SK-N-SH (cell line): ENCODE measurements at regions not wholly inside any gene's neighbourhood (a gene's known extent, or its start where the extent isn't known, plus 50 kb on each side); places are given as distances from the start of the nearest gene placed in this dataset.
"Not testable (repeated sequence)": the region's sequence is repeated elsewhere in the genome, so short reads cannot be mapped to it uniquely, and the experiment has no call there.

ENCODE experiments used
- CTCF ChIA-PET: fragments of 300-600, 350-600 bp; formaldehyde crosslinking; extraction: SDS; loops from one replicate; lab custom pipeline; 2021; lab: Yijun Ruan, JAX
- POLR2A ChIA-PET: fragments of 350-600 bp; sonication (Branson Sonifier 250); formaldehyde crosslinking; extraction: SDS; loops from one replicate; lab custom pipeline; 2020; ENCODE audit warnings: antibody characterized with exemption, inconsistent platforms; lab: Yijun Ruan, JAX
- DNase-seq: peaks from one replicate; pipeline ENCODE4 v3.0.0; 2012
- H2AFZ ChIP-seq: fragments of 200-600 bp; sonication (generic); 2 replicates; pipeline ENCODE4 v1.8.1; 2016; ENCODE audit warnings: antibody characterized with exemption, mild to moderate bottlenecking, low read depth
- H3F3A ChIP-seq: fragments of 200-600 bp; sonication (generic); replicated peaks from 2 replicates; pipeline ENCODE3; 2016; ENCODE audit warnings: antibody characterized with exemption, mild to moderate bottlenecking; ENCODE audit not compliant: insufficient read depth
- H3K27ac ChIP-seq, 2 experiments: fragments of 200-500 bp in 1 of 2; fragments of 200-600 bp in 1 of 2; sonication (Bioruptor generic) in 1 of 2; sonication (generic), shearing (Covaris generic) in 1 of 2; 2 replicates each; pipeline versions ENCODE4 v1.5.1 to v1.6.1; 2014 to 2016; ENCODE audit warnings: low read depth in 2 of 2, inconsistent platforms in 1 of 2, low read length in 1 of 2, mild to moderate bottlenecking in 1 of 2, mixed read lengths in 1 of 2
- H3K27me3 ChIP-seq: fragments of 200-600 bp; sonication (generic), shearing (Covaris generic); 2 replicates; pipeline ENCODE4 v1.6.1; 2016; ENCODE audit warnings: mixed run types; ENCODE audit not compliant: insufficient read depth
- H3K36me3 ChIP-seq, 2 experiments: fragments of 200-500 bp in 1 of 2; fragments of 200-600 bp in 1 of 2; sonication (Bioruptor generic) in 1 of 2; sonication (generic) in 1 of 2; replicated peaks in 1 of 2; 2 replicates each; pipeline versions ENCODE3 to v1.5.1; 2014 to 2016; ENCODE audit warnings: low read length in 1 of 2, mild to moderate bottlenecking in 1 of 2; ENCODE audit not compliant: insufficient read depth in 2 of 2, control insufficient read depth in 1 of 2
- H3K4me1 ChIP-seq, 2 experiments: fragments of 200-500 bp in 1 of 2; fragments of 200-600 bp in 1 of 2; sonication (Bioruptor generic) in 1 of 2; sonication (generic), shearing (Covaris generic) in 1 of 2; 2 replicates each; pipeline versions ENCODE4 v1.5.1 to v1.6.1; 2014 to 2016; ENCODE audit warnings: low read depth in 1 of 2, low read length in 1 of 2, mixed run types in 1 of 2; ENCODE audit not compliant: insufficient read depth in 2 of 2, control insufficient read depth in 1 of 2
- H3K4me2 ChIP-seq: fragments of 200-600 bp; sonication (generic), shearing (Covaris generic); 2 replicates; pipeline ENCODE4 v1.6.1; 2017; ENCODE audit warnings: mixed run types
- H3K4me3 ChIP-seq, 2 experiments: fragments of 200-500 bp in 1 of 2; fragments of 200-600 bp in 1 of 2; sonication (Bioruptor generic) in 1 of 2; sonication (generic), shearing (Covaris generic) in 1 of 2; 2 replicates each; pipeline versions ENCODE4 v1.5.1 to v1.8.1; 2014 to 2016; ENCODE audit warnings: low read depth in 2 of 2, inconsistent platforms in 1 of 2, low read length in 1 of 2, mild to moderate bottlenecking in 1 of 2, mixed read lengths in 1 of 2, moderate library complexity in 1 of 2
- H3K79me2 ChIP-seq: fragments of 200-600 bp; sonication (generic); 2 replicates; pipeline ENCODE4 v1.8.1; 2017; ENCODE audit warnings: mild to moderate bottlenecking; ENCODE audit not compliant: insufficient read depth
- H3K9ac ChIP-seq: fragments of 200-600 bp; sonication (generic); 2 replicates; pipeline ENCODE4 v1.6.1; 2017; ENCODE audit warnings: mixed run types
- H3K9me2 ChIP-seq: fragments of 200-600 bp; sonication (generic); 2 replicates; pipeline ENCODE4 v1.6.1; 2017; ENCODE audit warnings: mixed run types
- H3K9me3 ChIP-seq: fragments of 200-600 bp; sonication (generic); 2 replicates; pipeline ENCODE4 v1.6.1; 2017; ENCODE audit warnings: mixed run types, mild to moderate bottlenecking, moderate library complexity
- H4K20me1 ChIP-seq: fragments of 200-600 bp; sonication (generic); 2 replicates; pipeline ENCODE4 v1.6.1; 2017; ENCODE audit warnings: mild to moderate bottlenecking, mixed run types; ENCODE audit not compliant: insufficient read depth
- CHD2 ChIP-seq: fragments of 150-350 bp; IDR thresholded peaks from 2 replicates; pipeline ENCODE4 v1.6.1; 2018; ENCODE audit warnings: low read length; ENCODE audit not compliant: partially characterized antibody
- JUND ChIP-seq: IDR thresholded peaks from 2 replicates; pipeline ENCODE4 v1.4.0; 2012
- MEF2A ChIP-seq: IDR thresholded peaks from 2 replicates; pipeline ENCODE4 v1.4.0; 2012; ENCODE audit warnings: low read depth, borderline replicate concordance
- POLR2AphosphoS5 ChIP-seq: IDR thresholded peaks from 2 replicates; pipeline ENCODE4 v1.6.1; 2012; ENCODE audit warnings: low read depth, low read length
- RAD21 ChIP-seq: IDR thresholded peaks from 2 replicates; pipeline ENCODE4 v1.6.1; 2012; ENCODE audit warnings: mild to moderate bottlenecking, low read length
- RCOR1 ChIP-seq: fragments of 150-350 bp; IDR thresholded peaks from 2 replicates; pipeline ENCODE4 v1.6.1; 2017; ENCODE audit warnings: antibody characterized with exemption, low read length
- TCF12 ChIP-seq: IDR thresholded peaks from 2 replicates; pipeline ENCODE4 v1.4.0; 2012
- whole genome bisulfite sequencing: methylation state at CpG from one replicate; pipeline ENCODE4 v1.1.6; 2017; ENCODE audit warnings: low lambda C conversion rate; 5-methylcytosine and 5-hydroxymethylcytosine counted together

DNA sequence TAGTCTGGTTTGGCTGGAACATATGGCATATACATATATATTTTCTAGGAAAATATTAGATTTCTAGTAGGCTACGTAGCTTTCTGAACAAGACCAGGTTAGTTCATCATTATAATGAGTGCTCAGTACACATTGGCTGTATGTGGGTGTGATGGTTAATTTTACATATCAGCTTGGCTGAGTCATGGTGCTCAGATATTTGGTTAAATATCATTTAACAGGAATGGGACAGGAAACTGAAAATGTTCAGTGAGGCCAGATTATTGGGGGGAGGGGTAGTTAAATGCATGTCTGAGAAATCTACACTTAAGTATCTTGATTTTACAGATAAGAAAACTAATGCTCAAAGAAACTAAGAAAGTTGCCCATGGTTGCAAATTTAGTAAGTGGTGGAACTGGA is 160.1 kb downstream of the RBMX2 start:
- POLR2A ChIA-PET = no interaction called here
- Histone ChIP-seq H4K20me1 (no peaks in the 10 kb centered on the region), H3K4me1 (no peaks in the 10 kb centered on the region)

DNA sequence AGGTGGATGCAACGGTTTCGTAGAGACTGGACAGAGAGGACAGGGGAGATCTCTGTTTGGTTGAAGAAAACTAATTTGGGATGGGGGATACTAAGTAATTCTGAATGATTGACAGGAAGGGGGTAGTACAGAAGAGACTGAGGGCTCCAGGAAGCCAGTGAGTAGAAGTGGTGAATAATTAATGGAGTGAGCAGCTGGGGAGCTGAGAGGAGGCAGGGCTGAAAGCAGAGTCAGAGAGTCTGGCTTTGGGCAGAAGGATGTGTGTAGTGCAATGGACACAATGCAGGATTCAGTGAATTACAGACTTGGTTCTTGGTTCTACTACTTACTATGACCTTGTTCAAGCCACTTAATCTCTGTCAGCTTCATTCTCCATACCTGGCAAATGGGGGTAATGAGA is 161.7 kb downstream of the RBMX2 start:
- CTCF ChIA-PET = no interaction called here

More for the DNA sequence above, 160.1 kb downstream of the RBMX2 start:
- Histone ChIP-seq H3K4me2 (no peak overlapping the region), H3K9me3 (no peaks in the 10 kb centered on the region), H3K79me2 (no peaks in the 10 kb centered on the region), H3K27me3 (no peaks in the 10 kb centered on the region; the same call in 1 of the 2 replicates), H3K9ac (no peak overlapping the region), H3K27ac (no peak overlapping the region), H3K36me3 (no peaks in the 10 kb centered on the region), H3K9me2 (no peaks in the 10 kb centered on the region), H3F3A (no peaks in the 10 kb centered on the region), H2AFZ (no peak overlapping the region), H3K4me3 (no peak overlapping the region)
- WGBS = 33% methylated on average over 1 of the region's 1 CpG
- CTCF ChIA-PET = interaction anchor here (2.7 to 2.8 kb wide), 2 partner anchors 14 to 23 kb away, joined by 8 to 18 read pairs; no protein-coding TSS in a partner anchor
- TF ChIP-seq JUND (no peak), CHD2 (no peak)
- DNase-seq = no peak

DNA sequence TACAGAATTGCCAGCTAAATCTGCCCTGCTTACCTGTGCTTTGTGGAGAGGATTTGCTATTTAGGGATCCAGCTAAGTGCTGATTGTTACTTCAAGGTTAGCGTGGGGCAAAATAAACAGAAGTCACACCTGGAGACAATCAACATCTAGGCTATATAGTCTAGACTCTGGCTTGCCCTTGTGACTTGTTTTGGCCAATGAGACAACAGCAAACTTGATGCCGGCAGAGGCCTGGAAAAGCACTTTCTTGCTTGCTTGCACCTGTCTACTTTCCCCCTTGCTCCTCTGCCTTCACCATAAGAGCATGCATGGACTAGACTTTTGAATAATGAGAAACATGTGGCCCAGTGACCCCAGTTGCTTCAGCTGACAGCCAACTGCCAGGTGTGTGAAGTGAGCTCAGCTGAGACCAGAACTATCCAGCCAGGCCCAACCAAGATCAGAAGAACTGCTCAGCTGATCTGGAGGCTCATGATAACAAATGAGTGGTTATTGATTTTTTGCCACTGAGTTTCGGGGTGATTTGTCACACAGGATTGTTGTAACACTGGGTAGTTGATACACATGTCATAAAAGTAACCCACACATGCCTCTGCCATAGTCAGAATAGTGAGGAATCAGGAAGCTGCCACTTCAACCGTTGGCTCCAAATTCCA is 164.4 kb downstream of the RBMX2 start:
- TF ChIP-seq RCOR1 (no peak), POLR2AphosphoS5 (no peak)
- TF ChIP-seq, all 33 proteins: peak for 0
- Histone ChIP-seq H3K4me3 (no peak overlapping the region), H3K27ac (no peak overlapping the region), H3K9me2 (no peaks in the 10 kb centered on the region), H3K4me1 (no peaks in the 10 kb centered on the region), H3F3A (no peaks in the 10 kb centered on the region), H3K79me2 (no peaks in the 10 kb centered on the region), H4K20me1 (no peaks in the 10 kb centered on the region), H3K36me3 (no peaks in the 10 kb centered on the region), H3K9ac (no peak overlapping the region), H3K27me3 (no peaks in the 10 kb centered on the region; the same call in 1 of the 2 replicates), H3K4me2 (no peak overlapping the region), H2AFZ (no peak overlapping the region), H3K9me3 (no peaks in the 10 kb centered on the region)
- DNase-seq = no peak
- ChIA-PET CTCF (interaction anchor here (1.0 to 2.1 kb wide), 5 partner anchors 10 to 351 kb away, joined by 3 to 14 read pairs (median 8); no protein-coding TSS in a partner anchor), POLR2A (no interaction called here)
- WGBS = 23% methylated on average over 4 of the region's 4 CpGs

More for the DNA sequence above, 161.7 kb downstream of the RBMX2 start:
- Histone ChIP-seq H3K9ac (no peak overlapping the region), H3K27me3 (no peaks in the 10 kb centered on the region; the same call in 1 of the 2 replicates), H3K9me3 (no peaks in the 10 kb centered on the region), H3K4me1 (no peaks in the 10 kb centered on the region), H2AFZ (no peak overlapping the region), H3K4me2 (no peak overlapping the region), H3K79me2 (no peaks in the 10 kb centered on the region), H3K9me2 (no peaks in the 10 kb centered on the region), H4K20me1 (no peaks in the 10 kb centered on the region), H3K4me3 (no peak overlapping the region), H3K27ac (no peak overlapping the region), H3F3A (no peaks in the 10 kb centered on the region), H3K36me3 (no peaks in the 10 kb centered on the region)
- WGBS = 39% methylated on average over 2 of the region's 2 CpGs
- no peak for DNase-seq
- POLR2A ChIA-PET = no interaction called here
- TF ChIP-seq TCF12 (no peak), MEF2A (no peak), RAD21 (no peak)

DNA sequence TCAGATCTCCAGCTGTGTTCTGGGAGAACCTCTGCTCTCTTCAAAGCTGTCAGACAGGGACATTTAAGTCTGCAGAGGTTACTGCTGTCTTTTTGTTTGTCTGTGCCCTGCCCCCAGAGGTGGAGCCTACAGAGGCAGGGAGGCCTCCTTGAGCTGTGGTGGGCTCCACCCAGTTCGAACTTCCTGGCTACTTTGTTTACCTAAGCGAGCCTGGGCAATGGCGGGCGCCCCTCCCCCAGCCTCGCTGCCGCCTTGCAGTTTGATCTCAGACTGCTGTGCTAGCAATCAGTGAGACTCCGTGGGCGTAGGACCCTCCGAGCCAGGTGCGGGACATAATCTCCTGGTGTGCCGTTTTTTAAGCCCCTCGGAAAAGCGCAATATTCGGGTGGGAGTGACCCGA is 171.2 kb downstream of the RBMX2 start:
- DNase-seq, CTCF ChIA-PET, H4K20me1 ChIP-seq, H3K4me1 ChIP-seq, H3F3A ChIP-seq, H3K79me2 ChIP-seq, H3K27ac ChIP-seq, H3K9me2 ChIP-seq, H3K4me3 ChIP-seq, H3K4me2 ChIP-seq, H3K9me3 ChIP-seq, H2AFZ ChIP-seq, H3K36me3 ChIP-seq, H3K27me3 ChIP-seq, H3K9ac ChIP-seq, POLR2A ChIA-PET: not testable (repeated sequence)
- WGBS = 91% methylated on average over 5 of the region's 15 CpGs
